GM12891 (cell line): ENCODE measurements at regions not wholly inside any gene's neighbourhood (a gene's known extent, or its start where the extent isn't known, plus 50 kb on each side); places are given as distances from the start of the nearest gene placed in this dataset.

ENCODE experiments used
- PAX5 ChIP-seq: IDR thresholded peaks from 2 replicates; pipeline ENCODE4 v1.6.1; 2011; ENCODE audit warnings: low read length, moderate library complexity, mild to moderate bottlenecking; ENCODE audit not compliant: insufficient read depth, severe bottlenecking
- POLR2A ChIP-seq: IDR thresholded peaks from 2 replicates; pipeline ENCODE4 v1.6.1; 2011; ENCODE audit warnings: low read depth, low read length, control low read depth
- POLR2AphosphoS5 ChIP-seq: IDR thresholded peaks from 2 replicates; pipeline ENCODE4 v1.6.1; 2011; ENCODE audit warnings: low read depth, low read length, control low read depth
- SPI1 ChIP-seq: IDR thresholded peaks from 2 replicates; pipeline ENCODE4 v1.6.1; 2011; ENCODE audit warnings: low read depth, low read length, control low read depth
- TAF1 ChIP-seq: IDR thresholded peaks from 2 replicates; pipeline ENCODE4 v1.6.1; 2011; ENCODE audit warnings: low read depth, low read length, control low read depth

DNA sequence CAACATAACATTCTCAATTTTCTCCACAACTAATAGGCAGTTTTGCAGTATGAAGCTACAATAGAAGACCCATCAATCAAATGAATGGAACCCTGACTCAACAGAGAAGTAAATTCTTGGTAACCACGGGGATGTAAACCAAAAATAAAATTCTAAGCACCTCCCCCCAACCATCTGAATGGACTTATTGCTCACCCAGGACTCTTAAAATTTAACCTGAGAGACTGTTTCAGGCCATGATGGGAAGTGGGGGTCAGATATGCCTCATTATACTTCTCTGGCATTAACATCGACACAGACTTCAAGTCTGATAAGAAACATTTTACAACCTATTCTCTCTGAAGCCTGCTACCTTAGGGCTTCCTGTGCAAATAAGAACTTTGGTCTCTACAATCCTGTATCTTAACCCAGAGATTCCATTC lies 620.9 kb downstream of the TLL1 start:
- TF ChIP-seq POLR2AphosphoS5 (no peak), POLR2A (no peak), SPI1 (no peak), TAF1 (no peak), PAX5 (no peak)
